Tibial artery (tissue), 4 donors: ENCODE measurements at regions not wholly inside any gene's neighbourhood (a gene's known extent, or its start where the extent isn't known, plus 50 kb on each side); places are given as distances from the start of the nearest gene placed in this dataset.

Experiments
- DNase-seq, 2 donors: peaks; one replicate each; pipeline ENCODE4 v3.0.0-alpha.2; 2019
- H3K27ac ChIP-seq, 2 donors: fragments of 200-600 bp; sonication (generic) in 1 of 2; 1 replicate in 1 of 2; 2 replicates in 1 of 2; pipeline ENCODE4 v1.5.1; 2018 to 2019; ENCODE audit warnings: mild to moderate bottlenecking in 1 of 2
- H3K27me3 ChIP-seq, 2 donors: fragments of 200-600 bp; sonication (generic) in 1 of 2; one replicate each; pipeline versions ENCODE4 v1.5.1 to v1.6.0; 2016 to 2019
- H3K36me3 ChIP-seq, 3 donors: fragments of 200-600 bp; sonication (generic) in 2 of 3; one replicate each; pipeline ENCODE4 v1.5.1; 2016 to 2019; ENCODE audit warnings: mild to moderate bottlenecking in 2 of 3
- H3K4me1 ChIP-seq, 4 donors: fragments of 200-600 bp; sonication (generic) in 2 of 4; 1 replicate in 3 of 4; 2 replicates in 1 of 4; pipeline ENCODE4 v1.5.1; 2016 to 2019
- H3K4me3 ChIP-seq, 2 donors: fragments of 200-600 bp; sonication (generic) in 1 of 2; 1 replicate in 1 of 2; 2 replicates in 1 of 2; pipeline ENCODE4 v1.5.1; 2018 to 2019; ENCODE audit warnings: mild to moderate bottlenecking in 2 of 2
- H3K9me3 ChIP-seq, 3 donors: fragments of 200-600 bp; sonication (generic) in 1 of 3; one replicate each; pipeline ENCODE4 v1.5.1; 2016 to 2019
- CTCF ChIP-seq, 2 experiments: fragments of 200-600 bp in 1 of 2; fragments of 450-650 bp in 1 of 2; IDR thresholded peaks; one replicate each; pipeline ENCODE4 v1.5.1; 2017 to 2019; ENCODE audit warnings: antibody characterized with exemption in 2 of 2, mild to moderate bottlenecking in 1 of 2, moderate library complexity in 1 of 2
- intact Hi-C: fragments of 100-400 bp; cut with DNase I; formaldehyde crosslinking; loops from one replicate; pipeline ENCODE4 v1.15.0; 2023; ENCODE audit warnings: low total_unique reads

- intact Hi-C loops, result no loop called here
- no peaks in the 10 kb centered on the region for H3K9me3 ChIP-seq
- H3K4me3 ChIP-seq, result no peak overlapping the region
- no peak for TF ChIP-seq CTCF (IDR thresholded peaks at IDR 0.05)
- no peaks in the 10 kb centered on the region for H3K27me3 ChIP-seq
- no peaks in the 10 kb centered on the region for H3K4me1 ChIP-seq
- DNase-seq, result no peak
- no peak overlapping the region for H3K27ac ChIP-seq
- H3K36me3 ChIP-seq, result no peaks in the 10 kb centered on the region
These were observed 56.9 kb upstream of the TBC1D5 start for GRCh38 chr3:17799312-17799711.

GRCh38 chr3:17798000-17798399 lies 55.6 kb upstream of the TBC1D5 start:
- Histone ChIP-seq H3K27ac (no peak overlapping the region), H3K36me3 (no peaks in the 10 kb centered on the region), H3K27me3 (no peaks in the 10 kb centered on the region), H3K9me3 (no peaks in the 10 kb centered on the region), H3K4me1 (no peaks in the 10 kb centered on the region), H3K4me3 (no peak overlapping the region)
- no peak for TF ChIP-seq CTCF (IDR thresholded peaks at IDR 0.05)
- DNase-seq, result no peak
- intact Hi-C loops, result no loop called here

GRCh38 chr3:17795711-17796110 lies 53.3 kb upstream of the TBC1D5 start:
- Histone ChIP-seq H3K9me3 (peaks cover 0 to 7% (median 0%) of the 10 kb centered on the region in 3 donors), H3K4me3 (no peak overlapping the region), H3K27ac (no peak overlapping the region), H3K4me1 (no peaks in the 10 kb centered on the region), H3K36me3 (no peaks in the 10 kb centered on the region), H3K27me3 (no peaks in the 10 kb centered on the region)
- intact Hi-C loops, result no loop called here
- no peak for TF ChIP-seq CTCF (IDR thresholded peaks at IDR 0.05)
- DNase-seq, result no peak

GRCh38 chr3:17795280-17795679 lies 52.8 kb upstream of the TBC1D5 start:
- intact Hi-C loops, result no loop called here
- H3K4me1 ChIP-seq, result no peaks in the 10 kb centered on the region

GRCh38 chr3:17793542-17794195 lies 51.2 kb upstream of the TBC1D5 start:
- DNase-seq, result no peak
- H3K27me3 ChIP-seq, result no peaks in the 10 kb centered on the region
- H3K27ac ChIP-seq, result no peak overlapping the region
- peaks cover 0 to 7% (median 0%) of the 10 kb centered on the region in 3 donors for H3K9me3 ChIP-seq
- intact Hi-C loops, result no loop called here
- TF ChIP-seq CTCF (IDR thresholded peaks at IDR 0.05), result no peak
- no peaks in the 10 kb centered on the region for H3K36me3 ChIP-seq
- H3K4me1 ChIP-seq, result no peaks in the 10 kb centered on the region
- H3K4me3 ChIP-seq, result no peak overlapping the region

More at GRCh38 chr3:17795280-17795679, 52.8 kb upstream of the TBC1D5 start:
- Histone ChIP-seq H3K4me3 (no peak overlapping the region), H3K36me3 (no peaks in the 10 kb centered on the region), H3K27ac (no peak overlapping the region), H3K27me3 (no peaks in the 10 kb centered on the region), H3K9me3 (peaks cover 0 to 7% (median 0%) of the 10 kb centered on the region in 3 donors)
- no peak for TF ChIP-seq CTCF (IDR thresholded peaks at IDR 0.05)
- DNase-seq, result no peak
